ENCODE measurements at regions not wholly inside any gene's neighbourhood (a gene's known extent, or its start where the extent isn't known, plus 50 kb on each side); places are given as distances from the start of the nearest gene placed in this dataset.
"Not testable (repeated sequence)": the region's sequence is repeated elsewhere in the genome, so short reads cannot be mapped to it uniquely, and the experiment has no call there.

DNA sequence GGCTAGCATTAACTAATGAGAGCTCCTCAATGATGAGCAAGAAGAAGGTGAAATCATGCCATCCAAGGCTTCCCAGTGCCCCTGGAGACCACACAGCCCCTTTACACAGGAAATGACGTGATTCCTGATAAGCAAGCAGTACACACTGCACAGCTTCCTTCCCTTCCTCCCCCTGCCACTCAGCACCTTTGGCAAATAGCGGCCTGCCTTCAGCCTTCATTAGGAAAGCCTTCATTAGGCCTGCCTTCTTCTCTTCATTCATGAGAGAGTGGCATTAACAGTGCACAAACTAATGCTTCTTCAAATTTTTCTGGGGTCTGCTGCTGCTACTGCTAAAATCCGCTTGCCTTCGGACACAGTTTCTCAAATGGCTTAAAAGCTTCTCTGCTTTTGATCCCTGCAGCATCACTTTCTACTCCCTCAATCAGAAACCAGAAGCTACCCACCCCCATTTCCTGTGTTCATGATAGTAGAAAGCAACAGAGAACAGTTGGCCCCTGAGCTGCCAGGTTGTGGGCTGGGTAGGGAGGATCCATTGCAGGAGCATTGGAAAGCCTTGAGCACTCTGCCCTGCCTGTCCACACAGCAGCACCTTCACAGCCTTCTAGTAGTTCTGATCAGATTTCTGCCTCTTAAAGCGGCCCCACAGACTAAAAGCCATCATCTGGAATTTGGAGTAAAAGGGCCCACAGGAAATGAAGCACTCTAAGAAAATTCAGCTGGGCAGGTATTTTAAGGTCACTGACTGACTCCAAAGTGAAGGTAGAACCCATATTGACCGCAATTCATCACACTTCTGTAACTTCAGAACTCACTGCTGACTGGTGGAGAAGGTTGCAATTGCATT lies 103.8 kb upstream of the ETV6 start:
- intact Hi-C loops (cut with DNase I, micrococcal nuclease): no loop called here
- DNase-seq (no peak), ATAC-seq (peak; percentile 65)
- H3K36me3 ChIP-seq (ENCODE audit: low read depth): no peaks in the 10 kb centered on the region
- TF ChIP-seq CTCF (IDR thresholded peaks at IDR 0.05): no peak
- no peaks in the 10 kb centered on the region for H3K4me1 ChIP-seq (ENCODE audit: low read depth)
- H3K9me3 ChIP-seq: no peaks in the 10 kb centered on the region
- no peak overlapping the region for H3K4me3 ChIP-seq

DNA sequence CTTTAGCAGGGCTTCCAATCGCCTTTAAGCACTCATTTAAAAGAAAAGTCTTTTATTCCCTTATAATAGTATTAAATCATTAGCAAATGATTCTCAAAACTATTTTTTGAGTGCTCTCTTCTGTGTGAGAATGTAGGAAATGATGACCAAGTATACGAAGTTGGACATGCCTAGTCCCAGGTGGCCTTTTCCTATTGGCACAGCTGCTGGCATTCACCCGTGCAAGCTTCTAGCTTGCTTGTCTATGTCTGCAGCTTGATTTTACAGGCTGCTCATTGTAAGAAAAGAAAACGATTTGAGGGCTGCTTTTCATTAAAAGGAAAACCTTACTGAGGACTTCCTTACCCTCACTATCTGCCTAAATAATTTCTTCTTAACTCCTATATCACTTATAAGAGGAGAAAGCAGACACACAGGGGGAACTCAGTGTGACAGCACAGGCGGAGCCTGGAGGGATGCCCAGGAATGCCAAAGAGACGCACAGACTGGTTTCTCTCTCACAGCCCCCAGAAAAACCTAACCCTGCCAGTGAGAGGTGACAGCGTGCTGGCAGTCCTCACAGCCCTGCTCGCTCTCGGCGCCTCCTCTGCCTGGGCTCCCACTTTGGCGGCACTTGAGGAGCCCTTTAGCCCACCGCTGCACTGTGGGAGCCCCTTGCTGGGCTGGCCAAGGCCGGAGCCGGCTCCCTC lies 102.7 kb upstream of the ETV6 start:
- H3K4me3 ChIP-seq; ATAC-seq; intact Hi-C loops (cut with DNase I, micrococcal nuclease); H3K9me3 ChIP-seq; DNase-seq; H3K4me1 ChIP-seq (ENCODE audit: low read depth); H3K36me3 ChIP-seq (ENCODE audit: low read depth): not testable (repeated sequence)

GRCh38 chr12:11547271-11547646 lies 102.2 kb upstream of the ETV6 start:
- H3K36me3 ChIP-seq (ENCODE audit: low read depth); DNase-seq; H3K4me1 ChIP-seq (ENCODE audit: low read depth); ATAC-seq; intact Hi-C loops (cut with DNase I, micrococcal nuclease); H3K4me3 ChIP-seq; H3K9me3 ChIP-seq: not testable (repeated sequence)

DNA sequence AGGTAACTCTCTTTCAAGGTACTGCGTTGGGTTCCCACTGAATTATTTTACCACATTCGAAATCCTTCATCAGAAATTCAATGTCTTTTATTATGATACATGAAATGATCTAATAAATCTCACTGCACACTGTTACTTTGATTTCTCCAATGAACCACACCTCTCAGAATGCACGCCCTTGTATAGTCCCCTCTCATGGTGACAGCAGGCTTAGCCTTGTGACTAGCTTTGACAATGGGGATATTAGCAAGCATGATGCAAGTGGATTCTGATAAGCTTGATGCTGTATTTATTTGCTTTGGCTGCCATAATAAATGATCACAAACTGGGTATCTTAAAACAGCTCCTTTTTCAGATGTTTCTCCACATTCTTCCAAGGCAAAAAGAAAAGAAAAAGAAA lies 100.4 kb upstream of the ETV6 start:
- ATAC-seq (no peak), DNase-seq (no peak)
- H3K36me3 ChIP-seq (ENCODE audit: low read depth): no peaks in the 10 kb centered on the region
- intact Hi-C loops (cut with DNase I, micrococcal nuclease): no loop called here
- H3K4me3 ChIP-seq: no peak overlapping the region
- no peaks in the 10 kb centered on the region for H3K4me1 ChIP-seq (ENCODE audit: low read depth)
- H3K9me3 ChIP-seq: no peaks in the 10 kb centered on the region
- no peak for TF ChIP-seq CTCF (IDR thresholded peaks at IDR 0.05)

GRCh38 chr12:11553871-11554533 lies 95.5 kb upstream of the ETV6 start:
- Histone ChIP-seq H3K9me3 (no peaks in the 10 kb centered on the region), H3K4me3 (no peak overlapping the region), H3K36me3 (ENCODE audit: low read depth) (no peaks in the 10 kb centered on the region), H3K4me1 (ENCODE audit: low read depth) (peaks cover 6% of the 10 kb centered on the region)
- peak in 1 of 3 donors; percentile 78 for DNase-seq
- peak; percentile 12 for TF ChIP-seq CTCF (IDR thresholded peaks at IDR 0.05)
- intact Hi-C loops (cut with DNase I, micrococcal nuclease): no loop called here
- peak; percentile 71 for ATAC-seq

- intact Hi-C loops (cut with DNase I, micrococcal nuclease): no loop called here
- H3K36me3 ChIP-seq (ENCODE audit: low read depth): no peaks in the 10 kb centered on the region
- H3K9me3 ChIP-seq: no peaks in the 10 kb centered on the region
- no peak overlapping the region for H3K4me3 ChIP-seq
- no peak for TF ChIP-seq CTCF (IDR thresholded peaks at IDR 0.05)
- H3K4me1 ChIP-seq (ENCODE audit: low read depth): peaks cover 6% of the 10 kb centered on the region
- no peak for ATAC-seq
- DNase-seq: no peak
These were observed 94.3 kb upstream of the ETV6 start for GRCh38 chr12:11555195-11555594.

Measured in mucosa of descending colon (tissue), 3 donors.